H1 (cell line): ENCODE measurements at regions not wholly inside any gene's neighbourhood (a gene's known extent, or its start where the extent isn't known, plus 50 kb on each side); places are given as distances from the start of the nearest gene placed in this dataset.

Experiments
- CTCF ChIA-PET: fragments of 300-600 bp; sonication (Branson Sonifier 250); formaldehyde crosslinking; loops from one replicate; lab custom pipeline; 2021; ENCODE audit not compliant: partially characterized antibody; lab: Charles Lee
- POLR2A ChIA-PET: fragments of 300-600 bp; sonication (Branson Sonifier 250); formaldehyde crosslinking; loops from one replicate; lab custom pipeline; 2021; ENCODE audit warnings: inconsistent platforms; ENCODE audit not compliant: partially characterized antibody; lab: Charles Lee
- DNase-seq, 2 experiments: peaks; one replicate each; pipeline versions ENCODE4 v3.0.0 to v3.0.0-alpha.2; 2010 to 2022; ENCODE audit warnings: low spot score in 2 of 2, low read depth in 1 of 2, mixed read lengths in 1 of 2
- FAIRE-seq: peaks from 2 replicates; lab custom pipeline; 2011; peaks lifted over from hg19 to GRCh38; lab: Jason Lieb, UNC
- H2AFZ ChIP-seq: 2 replicates; pipeline ENCODE4 v1.8.1; 2012; ENCODE audit warnings: low read length, inconsistent platforms
- H2AK5ac ChIP-seq: 2 replicates; pipeline ENCODE4 v1.6.1; 2013; ENCODE audit warnings: low read depth, low read length
- H2BK120ac ChIP-seq: replicated peaks from 2 replicates; pipeline ENCODE3; 2013; ENCODE audit warnings: low read depth, low read length, inconsistent platforms
- H2BK12ac ChIP-seq: 2 replicates; pipeline ENCODE4 v1.6.1; 2013; ENCODE audit warnings: low read depth, low read length
- H2BK15ac ChIP-seq: 2 replicates; pipeline ENCODE4 v1.6.1; 2013; ENCODE audit warnings: low read length
- H2BK20ac ChIP-seq: 2 replicates; pipeline ENCODE4 v1.6.1; 2013; ENCODE audit warnings: low read length
- H2BK5ac ChIP-seq: 2 replicates; pipeline ENCODE4 v1.6.1; 2013; ENCODE audit warnings: low read depth, low read length
- H3K14ac ChIP-seq: 2 replicates; pipeline ENCODE4 v1.6.1; 2013; ENCODE audit warnings: inconsistent platforms; ENCODE audit not compliant: insufficient read length
- H3K18ac ChIP-seq: 2 replicates; pipeline ENCODE4 v1.6.1; 2013; ENCODE audit warnings: low read length; ENCODE audit errors: extremely low read depth
- H3K23ac ChIP-seq: 2 replicates; pipeline ENCODE4 v1.6.1; 2013; ENCODE audit warnings: inconsistent platforms; ENCODE audit not compliant: insufficient read length
- H3K23me2 ChIP-seq: 2 replicates; pipeline ENCODE4 v1.6.1; 2013; ENCODE audit warnings: low read depth, low read length
- H3K27ac ChIP-seq: 2 replicates; pipeline ENCODE4 v1.6.1; 2011; ENCODE audit warnings: low read depth, low read length, inconsistent platforms
- H3K27me3 ChIP-seq, 4 experiments: replicated peaks in 1 of 4; 1 replicate in 1 of 4; 2 replicates in 3 of 4; pipeline versions ENCODE4 v1.6.1 to v1.8.1; 2011 to 2013; ENCODE audit warnings: low read length in 3 of 4, mild to moderate bottlenecking in 3 of 4, inconsistent platforms in 2 of 4, mixed read lengths in 2 of 4, moderate library complexity in 1 of 4; ENCODE audit not compliant: control insufficient read depth in 3 of 4, insufficient read depth in 3 of 4; ENCODE audit errors: extremely low read depth in 1 of 4
- H3K36me3 ChIP-seq, 4 experiments: 2 replicates each; pipeline versions ENCODE4 v1.6.1 to v1.8.1; 2011 to 2013; ENCODE audit warnings: mild to moderate bottlenecking in 4 of 4, low read length in 3 of 4, moderate library complexity in 2 of 4, control low read depth in 1 of 4, inconsistent platforms in 1 of 4; ENCODE audit not compliant: insufficient read depth in 4 of 4, control insufficient read depth in 2 of 4
- H3K4ac ChIP-seq: replicated peaks from 2 replicates; pipeline ENCODE3; 2013; ENCODE audit warnings: low read length, low read depth, mixed read lengths, inconsistent platforms; ENCODE audit not compliant: insufficient read length
- H3K4me1 ChIP-seq, 4 experiments: replicated peaks in 1 of 4; 1 replicate in 1 of 4; 2 replicates in 3 of 4; pipeline versions ENCODE4 v1.6.1 to v1.8.1; 2011 to 2013; ENCODE audit warnings: low read length in 3 of 4, inconsistent platforms in 2 of 4, mixed read lengths in 1 of 4; ENCODE audit not compliant: insufficient read depth in 4 of 4, control insufficient read depth in 3 of 4
- H3K4me2 ChIP-seq, 2 experiments: 2 replicates each; pipeline versions ENCODE4 v1.6.1 to v1.8.1; 2011 to 2013; ENCODE audit warnings: low read depth in 2 of 2, low read length in 2 of 2, control low read depth in 1 of 2, inconsistent platforms in 1 of 2, mild to moderate bottlenecking in 1 of 2; ENCODE audit not compliant: insufficient read depth in 1 of 2
- H3K4me3 ChIP-seq, 4 experiments: fragments of 200-600, 300-600 bp in 1 of 4; sonication (generic), shearing (Covaris generic), sonication (Bioruptor Twin) in 1 of 4; 2 replicates each; pipeline versions ENCODE4 v1.5.1 to v1.8.1; 2011 to 2016; ENCODE audit warnings: low read length in 4 of 4, low read depth in 3 of 4, control low read depth in 2 of 4, inconsistent platforms in 2 of 4, mild to moderate bottlenecking in 2 of 4, mixed read lengths in 1 of 4, moderate library complexity in 1 of 4; ENCODE audit not compliant: insufficient read depth in 2 of 4; ENCODE audit errors: extremely low read depth in 1 of 4
- H3K56ac ChIP-seq: replicated peaks from 2 replicates; pipeline ENCODE3; 2013; ENCODE audit warnings: low read depth, mild to moderate bottlenecking, mixed read lengths, low read length, inconsistent platforms; ENCODE audit not compliant: insufficient read length
- H3K79me1 ChIP-seq: 2 replicates; pipeline ENCODE4 v1.6.1; 2013; ENCODE audit warnings: low read depth, low read length, control low read depth
- H3K79me2 ChIP-seq, 2 experiments: 2 replicates each; pipeline versions ENCODE4 v1.6.1 to v1.8.1; 2012 to 2013; ENCODE audit warnings: low read length in 2 of 2, mild to moderate bottlenecking in 2 of 2, inconsistent platforms in 1 of 2; ENCODE audit not compliant: insufficient read depth in 2 of 2, control insufficient read depth in 1 of 2
- H3K9ac ChIP-seq, 4 experiments: replicated peaks in 1 of 4; 1 replicate in 1 of 4; 2 replicates in 3 of 4; pipeline versions ENCODE4 v1.6.1 to v1.8.1; 2011 to 2013; ENCODE audit warnings: low read depth in 3 of 4, low read length in 3 of 4, control low read depth in 2 of 4, mild to moderate bottlenecking in 2 of 4, moderate library complexity in 2 of 4, inconsistent platforms in 1 of 4; ENCODE audit errors: extremely low read depth in 1 of 4
- H3K9me3 ChIP-seq, 2 experiments: 2 replicates each; pipeline versions ENCODE4 v1.6.1 to v1.8.1; 2012 to 2013; ENCODE audit warnings: mild to moderate bottlenecking in 2 of 2, moderate library complexity in 2 of 2, control low read depth in 1 of 2, inconsistent platforms in 1 of 2, low read depth in 1 of 2, low read length in 1 of 2, mixed read lengths in 1 of 2; ENCODE audit not compliant: insufficient read depth in 2 of 2
- H4K20me1 ChIP-seq, 2 experiments: replicated peaks in 1 of 2; 2 replicates each; pipeline versions ENCODE3 to v1.8.1; 2011 to 2013; ENCODE audit warnings: inconsistent platforms in 2 of 2, low read length in 2 of 2, mild to moderate bottlenecking in 1 of 2; ENCODE audit not compliant: insufficient read depth in 2 of 2, control insufficient read depth in 1 of 2
- H4K5ac ChIP-seq: 2 replicates; pipeline ENCODE4 v1.6.1; 2013; ENCODE audit warnings: low read length, low read depth, mixed read lengths, inconsistent platforms; ENCODE audit not compliant: insufficient read length
- H4K8ac ChIP-seq: 2 replicates; pipeline ENCODE4 v1.8.0; 2013; ENCODE audit warnings: mild to moderate bottlenecking, moderate library complexity, low read length, inconsistent platforms; ENCODE audit not compliant: insufficient read depth; ENCODE audit errors: extremely low read depth
- H4K91ac ChIP-seq: replicated peaks from 2 replicates; pipeline ENCODE3; 2013; ENCODE audit warnings: low read length, mixed read lengths, inconsistent platforms; ENCODE audit not compliant: insufficient read length
- CBX5 ChIP-seq: fragments of 300-800, 300-1000 bp; sonication (generic); IDR thresholded peaks from 2 replicates; pipeline ENCODE4 v1.7.1; 2016; ENCODE audit warnings: antibody characterized with exemption, low read length, low read depth
- CEBPB ChIP-seq: IDR thresholded peaks from 2 replicates; pipeline ENCODE4 v1.6.1; 2012; ENCODE audit warnings: low read depth, low read length
- GABPA ChIP-seq: IDR thresholded peaks from 2 replicates; pipeline ENCODE4 v1.6.1; 2011; ENCODE audit warnings: mild to moderate bottlenecking, low read length, moderate library complexity, borderline replicate concordance; ENCODE audit not compliant: insufficient read depth
- TAF7 ChIP-seq: optimal IDR thresholded peaks from 2 replicates; pipeline ENCODE3; 2011; ENCODE audit warnings: low read depth, mild to moderate bottlenecking, inconsistent platforms, low read length, moderate library complexity, borderline replicate concordance
- WGBS, 2 experiments: shearing (Covaris generic) in 1 of 2; methylation state at CpG; one replicate each; pipeline versions ENCODE4 v1.1.6 to v1.1.7; 2013 to 2015; ENCODE audit warnings: low lambda C conversion rate in 2 of 2, mixed read lengths in 2 of 2, inconsistent platforms in 1 of 2, low coverage in 1 of 2, missing lambda C conversion rate in 1 of 2; ENCODE audit not compliant: insufficient replicate concordance in 2 of 2, insufficient coverage in 1 of 2, insufficient read length in 1 of 2; ENCODE audit errors: extremely low coverage in 1 of 2, missing lambda C conversion rate in 1 of 2; 5-methylcytosine and 5-hydroxymethylcytosine counted together
- TF ChIP-seq, protein P1 (sequence below): IDR thresholded peaks from 2 replicates; pipeline ENCODE4 v1.6.1; 2012; ENCODE audit warnings: inconsistent platforms

- no peak overlapping the region for H3K4me3 ChIP-seq
- H2BK12ac ChIP-seq: no peak overlapping the region
- no peak overlapping the region for H2BK20ac ChIP-seq
- TF ChIP-seq GABPA: no peak
- TF ChIP-seq CEBPB: no peak
- TF ChIP-seq CBX5: no peak
- no peak for TF ChIP-seq TAF7
- TF ChIP-seq, protein P1, sequence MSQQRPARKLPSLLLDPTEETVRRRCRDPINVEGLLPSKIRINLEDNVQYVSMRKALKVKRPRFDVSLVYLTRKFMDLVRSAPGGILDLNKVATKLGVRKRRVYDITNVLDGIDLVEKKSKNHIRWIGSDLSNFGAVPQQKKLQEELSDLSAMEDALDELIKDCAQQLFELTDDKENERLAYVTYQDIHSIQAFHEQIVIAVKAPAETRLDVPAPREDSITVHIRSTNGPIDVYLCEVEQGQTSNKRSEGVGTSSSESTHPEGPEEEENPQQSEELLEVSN: no peak
- H4K91ac ChIP-seq: no peak overlapping the region
- H4K8ac ChIP-seq: no peak overlapping the region
- FAIRE-seq (no peak), DNase-seq (no peak)
- ChIA-PET CTCF (interaction anchor here (0.6 kb wide), 1 partner anchor 22 kb away, joined by 3 read pairs; no protein-coding TSS in a partner anchor), POLR2A (no interaction called here)
- no peak overlapping the region for H2BK15ac ChIP-seq
- no peak overlapping the region for H3K23ac ChIP-seq
- H3K9me3 ChIP-seq: no peaks in the 10 kb centered on the region
- no peak overlapping the region for H2AK5ac ChIP-seq
- H3K36me3 ChIP-seq: no peaks in the 10 kb centered on the region
- no peak overlapping the region for H3K18ac ChIP-seq
- no peak overlapping the region for H3K9ac ChIP-seq
- H2AFZ ChIP-seq: no peak overlapping the region
- no peak overlapping the region for H2BK5ac ChIP-seq
- no peaks in the 10 kb centered on the region for H3K79me2 ChIP-seq
- H4K5ac ChIP-seq: no peak overlapping the region
- H4K20me1 ChIP-seq: no peaks in the 10 kb centered on the region
- H3K27ac ChIP-seq: no peak overlapping the region
- no peaks in the 10 kb centered on the region for H3K79me1 ChIP-seq
- H3K56ac ChIP-seq: no peak overlapping the region
- no peak overlapping the region for H2BK120ac ChIP-seq
- no peak overlapping the region for H3K14ac ChIP-seq
- 96% methylated on average over 4 of the region's 4 CpGs; no CpG with 5 or more reads in 1 of the 2 experiments for whole genome bisulfite sequencing, 2 experiments
- no peaks in the 10 kb centered on the region; the same call in 1 of the 2 replicates for H3K23me2 ChIP-seq
- no peak overlapping the region for H3K4ac ChIP-seq
- no peaks in the 10 kb centered on the region for H3K4me1 ChIP-seq
- H3K4me2 ChIP-seq: no peak overlapping the region
- H3K27me3 ChIP-seq: no peaks in the 10 kb centered on the region
These were observed 164.2 kb upstream of the ATXN1 start for GRCh38 chr6:16925461-16925860.
